CD14-positive monocyte (primary cell): ENCODE measurements at regions not wholly inside any gene's neighbourhood (a gene's known extent, or its start where the extent isn't known, plus 50 kb on each side); places are given as distances from the start of the nearest gene placed in this dataset.

ENCODE experiments used
- DNase-seq, 3 donors: peaks; one replicate each; pipeline ENCODE4 v3.0.0-alpha.2; 2011 to 2022
- H2AFZ ChIP-seq: 2 replicates; pipeline ENCODE4 v1.6.0; 2012; ENCODE audit warnings: mild to moderate bottlenecking, low read depth, low read length, inconsistent platforms; ENCODE audit not compliant: insufficient read depth, poor library complexity, severe bottlenecking
- H3K27ac ChIP-seq, 2 donors: 1 replicate in 1 of 2; 2 replicates in 1 of 2; pipeline ENCODE4 v1.5.1; 2012 to 2013; ENCODE audit warnings: low read length in 2 of 2, control low read depth in 1 of 2, inconsistent platforms in 1 of 2, low read depth in 1 of 2, mild to moderate bottlenecking in 1 of 2
- H3K27me3 ChIP-seq, 2 donors: one replicate each; pipeline versions ENCODE4 v1.6.0 to v1.6.1; 2011 to 2013; ENCODE audit warnings: low read length in 2 of 2; ENCODE audit not compliant: control insufficient read depth in 2 of 2, insufficient read depth in 2 of 2
- H3K36me3 ChIP-seq, 2 donors: replicated peaks in 1 of 2; 1 replicate in 1 of 2; 2 replicates in 1 of 2; pipeline versions ENCODE4 v1.5.1 to v1.6.1; 2012 to 2013; ENCODE audit warnings: low read length in 2 of 2, control low read depth in 1 of 2, inconsistent platforms in 1 of 2, mild to moderate bottlenecking in 1 of 2; ENCODE audit not compliant: insufficient read depth in 2 of 2, control insufficient read depth in 1 of 2
- H3K4me1 ChIP-seq, 2 donors: 1 replicate in 1 of 2; 2 replicates in 1 of 2; pipeline versions ENCODE4 v1.5.1 to v1.6.1; 2012 to 2013; ENCODE audit warnings: low read length in 2 of 2, control low read depth in 1 of 2, inconsistent platforms in 1 of 2, mild to moderate bottlenecking in 1 of 2, moderate library complexity in 1 of 2; ENCODE audit not compliant: insufficient read depth in 2 of 2, control insufficient read depth in 1 of 2
- H3K4me2 ChIP-seq: replicated peaks from 2 replicates; pipeline ENCODE3; 2012; ENCODE audit warnings: low read length, moderate library complexity, mild to moderate bottlenecking; ENCODE audit not compliant: poor library complexity, severe bottlenecking; ENCODE audit errors: extremely low read depth
- H3K4me3 ChIP-seq, 3 experiments: fragments of 200-600 bp in 1 of 3; sonication (generic) in 1 of 3; replicated peaks in 1 of 3; 1 replicate in 2 of 3; 2 replicates in 1 of 3; pipeline ENCODE4 v1.5.1; 2011 to 2013; ENCODE audit warnings: low read length in 3 of 3, mild to moderate bottlenecking in 3 of 3, control low read depth in 2 of 3, low read depth in 2 of 3, inconsistent platforms in 1 of 3, moderate library complexity in 1 of 3
- H3K79me2 ChIP-seq: 2 replicates; pipeline ENCODE4 v1.6.0; 2012; ENCODE audit warnings: mild to moderate bottlenecking, control low read depth, inconsistent platforms, low read length, moderate library complexity; ENCODE audit not compliant: insufficient read depth
- H3K9ac ChIP-seq: 2 replicates; pipeline ENCODE4 v1.6.0; 2017; ENCODE audit warnings: low read length, mild to moderate bottlenecking; ENCODE audit not compliant: insufficient read depth, poor library complexity, severe bottlenecking
- H3K9me3 ChIP-seq, 2 donors: replicated peaks in 1 of 2; 1 replicate in 1 of 2; 2 replicates in 1 of 2; pipeline versions ENCODE4 v1.5.1 to v1.6.1; 2012 to 2013; ENCODE audit warnings: low read length in 2 of 2, control low read depth in 1 of 2; ENCODE audit not compliant: control insufficient read depth in 1 of 2, insufficient read depth in 1 of 2
- H4K20me1 ChIP-seq: 2 replicates; pipeline ENCODE4 v1.6.0; 2012; ENCODE audit warnings: mild to moderate bottlenecking, low read length, control low read depth, moderate library complexity; ENCODE audit not compliant: insufficient read depth
- H3K27ac Mint-ChIP-seq, 7 donors: one replicate each; pipeline ENCODE4 v1.8.0; 2020; ENCODE audit warnings: mild to moderate bottlenecking in 7 of 7, mixed read lengths in 7 of 7, moderate library complexity in 6 of 7, inconsistent platforms in 2 of 7
- H3K27me3 Mint-ChIP-seq, 3 donors: one replicate each; pipeline ENCODE4 v1.8.0; 2021 to 2022; ENCODE audit warnings: low read depth in 3 of 3, mild to moderate bottlenecking in 3 of 3, mixed read lengths in 3 of 3, moderate library complexity in 3 of 3, inconsistent platforms in 1 of 3
- H3K36me3 Mint-ChIP-seq, 2 donors: one replicate each; pipeline ENCODE4 v1.8.0; 2020; ENCODE audit warnings: mixed read lengths in 2 of 2, inconsistent platforms in 1 of 2, mild to moderate bottlenecking in 1 of 2
- H3K4me1 Mint-ChIP-seq: one replicate; pipeline ENCODE4 v1.8.0; 2020; ENCODE audit warnings: mild to moderate bottlenecking, mixed read lengths
- H3K4me3 Mint-ChIP-seq, 2 donors: one replicate each; pipeline ENCODE4 v1.8.0; 2020; ENCODE audit warnings: mild to moderate bottlenecking in 2 of 2, mixed read lengths in 2 of 2, moderate library complexity in 1 of 2
- H3K9me3 Mint-ChIP-seq, 7 donors: one replicate each; pipeline ENCODE4 v1.8.0; 2020 to 2022; ENCODE audit warnings: mixed read lengths in 7 of 7, mild to moderate bottlenecking in 6 of 7, moderate library complexity in 6 of 7, inconsistent platforms in 2 of 7
- CTCF ChIP-seq: fragments of 200-600 bp; IDR thresholded peaks from one replicate; pipeline ENCODE4 v1.8.0; 2022; ENCODE audit warnings: antibody characterized with exemption, mild to moderate bottlenecking
- WGBS: methylation state at CpG from one replicate; pipeline ENCODE4 v1.1.5; 2013; ENCODE audit warnings: missing lambda C conversion rate; ENCODE audit not compliant: insufficient coverage; 5-methylcytosine and 5-hydroxymethylcytosine counted together
- intact Hi-C, 2 donors: fragments of 100-400 bp; cut with micrococcal nuclease; formaldehyde crosslinking; loops; one replicate each; pipeline versions ENCODE4 v1.15.0 to v1.15.1; 2023

DNA sequence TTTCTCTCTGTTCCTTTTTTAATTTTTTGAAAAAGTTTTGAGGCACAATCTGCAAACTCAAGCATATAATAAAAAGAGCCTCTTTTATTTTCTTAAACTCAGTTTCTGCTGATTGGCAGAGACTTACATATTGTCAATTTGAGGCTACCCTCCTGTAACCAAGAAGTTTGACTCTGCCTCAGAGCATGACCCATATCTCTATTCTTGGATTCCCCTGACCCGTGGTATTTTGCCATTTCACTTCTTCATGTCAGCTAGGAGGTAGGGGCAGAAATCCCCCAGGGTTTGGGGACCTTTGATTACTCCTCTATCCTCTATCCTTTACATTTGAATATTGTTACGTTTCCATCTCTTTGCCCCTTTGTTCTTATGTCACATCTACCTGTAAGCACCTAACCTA lies 479.1 kb upstream of the ALCAM start:
- H3K4me1 Mint-ChIP-seq, result peaks cover 2% of the 10 kb centered on the region
- no peak for DNase-seq
- WGBS, result no CpG with 5 or more reads among the region's 2 CpGs
- no peak overlapping the region for H3K4me3 ChIP-seq
- no peak overlapping the region for H3K9ac ChIP-seq
- no peaks in the 10 kb centered on the region for H3K79me2 ChIP-seq
- H3K36me3 ChIP-seq, result no peaks in the 10 kb centered on the region
- H3K4me1 ChIP-seq, result no peaks in the 10 kb centered on the region
- no peaks in the 10 kb centered on the region for H3K36me3 Mint-ChIP-seq
- no peak overlapping the region for H3K4me2 ChIP-seq
- no peaks in the 10 kb centered on the region for H4K20me1 ChIP-seq
- no peak overlapping the region for H3K27ac Mint-ChIP-seq
- H2AFZ ChIP-seq, result no peak overlapping the region
- no peak overlapping the region for H3K4me3 Mint-ChIP-seq
- no peak overlapping the region for H3K27ac ChIP-seq
- intact Hi-C loops, result no loop called here
- no peaks in the 10 kb centered on the region for H3K27me3 ChIP-seq
- H3K27me3 Mint-ChIP-seq, result no peaks in the 10 kb centered on the region
- H3K9me3 Mint-ChIP-seq, result peaks cover 3 to 15% (median 6%) of the 10 kb centered on the region in 7 donors
- TF ChIP-seq CTCF, result no peak
- H3K9me3 ChIP-seq, result peaks cover 0 to 4% of the 10 kb centered on the region in 2 donors

DNA sequence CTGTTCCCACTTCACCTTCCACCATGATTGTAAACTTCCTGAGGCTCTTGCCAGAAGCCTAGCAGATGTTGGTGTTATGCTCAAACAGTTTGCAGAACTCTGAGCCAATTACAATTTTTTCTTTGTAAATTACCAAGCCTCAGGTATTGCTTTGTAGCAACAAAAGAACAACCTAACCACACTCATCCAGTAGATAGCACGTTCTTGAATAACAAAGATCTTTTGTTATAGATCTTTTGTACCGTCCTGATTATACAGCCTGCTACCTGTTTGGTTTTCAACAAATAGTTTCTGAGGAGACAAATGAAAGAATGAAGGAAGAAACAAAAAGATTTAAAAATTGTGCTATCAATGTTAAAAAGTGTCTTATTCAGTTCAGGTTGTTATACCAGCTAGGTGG lies 474.7 kb upstream of the ALCAM start:
- no peaks in the 10 kb centered on the region for H3K79me2 ChIP-seq
- no peak overlapping the region for H3K4me3 ChIP-seq
- no peak for DNase-seq
- no CpG with 5 or more reads among the region's 2 CpGs for WGBS
- H3K36me3 ChIP-seq, result no peaks in the 10 kb centered on the region
- H3K4me1 Mint-ChIP-seq, result no peaks in the 10 kb centered on the region
- H4K20me1 ChIP-seq, result no peaks in the 10 kb centered on the region
- no peak overlapping the region for H2AFZ ChIP-seq
- H3K4me3 Mint-ChIP-seq, result no peak overlapping the region
- H3K9ac ChIP-seq, result no peak overlapping the region
- no peak for TF ChIP-seq CTCF
- H3K27me3 ChIP-seq, result no peaks in the 10 kb centered on the region
- H3K27ac ChIP-seq, result no peak overlapping the region
- intact Hi-C loops, result no loop called here
- no peak overlapping the region for H3K4me2 ChIP-seq
- H3K4me1 ChIP-seq, result no peaks in the 10 kb centered on the region
- no peaks in the 10 kb centered on the region for H3K36me3 Mint-ChIP-seq
- H3K27me3 Mint-ChIP-seq, result no peaks in the 10 kb centered on the region
- no peaks in the 10 kb centered on the region for H3K9me3 ChIP-seq
- H3K27ac Mint-ChIP-seq, result no peak overlapping the region
- H3K9me3 Mint-ChIP-seq, result peaks cover 0 to 8% (median 4%) of the 10 kb centered on the region in 7 donors
